WI38 (cell line): ENCODE measurements at regions not wholly inside any gene's neighbourhood (a gene's known extent, or its start where the extent isn't known, plus 50 kb on each side); places are given as distances from the start of the nearest gene placed in this dataset.

Experiments used
- H3K4me3 ChIP-seq: 2 replicates; pipeline ENCODE4 v1.5.1; 2011; ENCODE audit warnings: low read depth, mild to moderate bottlenecking, control low read depth, low read length
- CTCF ChIP-seq: IDR thresholded peaks from 2 replicates; pipeline ENCODE4 v1.5.1; 2012; ENCODE audit warnings: low read depth, mild to moderate bottlenecking, control low read depth, low read length

GRCh38 chr3:148532326-148532725, 165.4 kb upstream of the AGTR1 start:
- no peak for TF ChIP-seq CTCF
- no peak overlapping the region for H3K4me3 ChIP-seq

- TF ChIP-seq CTCF, result no peak
- no peak overlapping the region for H3K4me3 ChIP-seq
These were observed 164.9 kb upstream of the AGTR1 start for GRCh38 chr3:148532774-148533173.

- no peak for TF ChIP-seq CTCF
- H3K4me3 ChIP-seq, result no peak overlapping the region
These were observed 163.4 kb upstream of the AGTR1 start for GRCh38 chr3:148534089-148534988.

- TF ChIP-seq CTCF, result no peak
- no peak overlapping the region for H3K4me3 ChIP-seq
These were observed 162.7 kb upstream of the AGTR1 start for GRCh38 chr3:148535001-148535400.

- no peak overlapping the region for H3K4me3 ChIP-seq
- no peak for TF ChIP-seq CTCF
These were observed 157.4 kb upstream of the AGTR1 start for GRCh38 chr3:148540266-148540665.

- H3K4me3 ChIP-seq, result no peak overlapping the region
- no peak for TF ChIP-seq CTCF
These were observed 156.9 kb upstream of the AGTR1 start for GRCh38 chr3:148540851-148541250.

GRCh38 chr3:148546959-148547358, 150.7 kb upstream of the AGTR1 start:
- TF ChIP-seq CTCF, result no peak
- H3K4me3 ChIP-seq, result no peak overlapping the region
